NCI-H2029 (cell line): ENCODE measurements at regions not wholly inside any gene's neighbourhood (a gene's known extent, or its start where the extent isn't known, plus 50 kb on each side); places are given as distances from the start of the nearest gene placed in this dataset.
"Not testable (repeated sequence)": the region's sequence is repeated elsewhere in the genome, so short reads cannot be mapped to it uniquely, and the experiment has no call there.

ENCODE experiments used
- DNase-seq: peaks from one replicate; lab custom pipeline; 2025; lab: John Stamatoyannopoulos, UW

- no peak for DNase-seq
Observed at GRCh38 chr7:119879835-119880234, 393.1 kb upstream of the KCND2 start.

GRCh38 chr7:119886007-119886406 lies 387.0 kb upstream of the KCND2 start:
- DNase-seq = no peak

- DNase-seq = not testable (repeated sequence)
Observed at GRCh38 chr7:119886525-119886924, 386.4 kb upstream of the KCND2 start.

- no peak for DNase-seq
Observed at GRCh38 chr7:119888251-119888650, 384.7 kb upstream of the KCND2 start.

- DNase-seq = no peak
Observed at GRCh38 chr7:119890631-119891030, 382.3 kb upstream of the KCND2 start.

GRCh38 chr7:119895320-119895719 lies 377.7 kb upstream of the KCND2 start:
- no peak for DNase-seq

GRCh38 chr7:119896386-119896785 lies 376.6 kb upstream of the KCND2 start:
- DNase-seq = no peak

- DNase-seq = no peak
Observed at GRCh38 chr7:119900996-119901672, 371.8 kb upstream of the KCND2 start.

GRCh38 chr7:119903085-119903484 lies 369.9 kb upstream of the KCND2 start:
- no peak for DNase-seq

- no peak for DNase-seq
Observed at GRCh38 chr7:119905495-119905894, 367.5 kb upstream of the KCND2 start.

- no peak for DNase-seq
Observed at GRCh38 chr7:119908948-119909347, 364.0 kb upstream of the KCND2 start.

- DNase-seq = not testable (repeated sequence)
Observed at GRCh38 chr7:119914119-119914518, 358.9 kb upstream of the KCND2 start.

- DNase-seq = no peak
Observed at GRCh38 chr7:119916501-119916900, 356.5 kb upstream of the KCND2 start.

- DNase-seq = no peak
Observed at GRCh38 chr7:119918185-119918584, 354.8 kb upstream of the KCND2 start.

GRCh38 chr7:119919986-119920385 lies 353.0 kb upstream of the KCND2 start:
- DNase-seq = no peak

GRCh38 chr7:119925581-119926289 lies 347.2 kb upstream of the KCND2 start:
- no peak for DNase-seq

GRCh38 chr7:119929891-119930290 lies 343.1 kb upstream of the KCND2 start:
- DNase-seq = no peak

- DNase-seq = no peak
Observed at GRCh38 chr7:119931230-119931824, 341.6 kb upstream of the KCND2 start.

GRCh38 chr7:119935418-119936025 lies 337.5 kb upstream of the KCND2 start:
- peak; percentile 10 for DNase-seq

GRCh38 chr7:119936836-119937235 lies 336.1 kb upstream of the KCND2 start:
- no peak for DNase-seq

- DNase-seq = no peak
Observed at GRCh38 chr7:119937745-119938144, 335.2 kb upstream of the KCND2 start.

- no peak for DNase-seq
Observed at GRCh38 chr7:119943942-119944600, 328.9 kb upstream of the KCND2 start.
